H9 (cell line): ENCODE measurements at regions not wholly inside any gene's neighbourhood (a gene's known extent, or its start where the extent isn't known, plus 50 kb on each side); places are given as distances from the start of the nearest gene placed in this dataset.

Experiments
- DNase-seq: peaks from one replicate; pipeline ENCODE4 v3.0.0-alpha.2; 2017
- H2AFZ ChIP-seq: one replicate; pipeline ENCODE4 v1.6.1; 2013; ENCODE audit warnings: mild to moderate bottlenecking, low read length, control low read depth, moderate library complexity
- H2AK5ac ChIP-seq: 2 replicates; pipeline ENCODE4 v1.6.1; 2013; ENCODE audit warnings: low read length, control low read depth, mixed read lengths; ENCODE audit not compliant: insufficient read length
- H2BK120ac ChIP-seq: one replicate; pipeline ENCODE4 v1.6.1; 2013; ENCODE audit warnings: low read depth, mild to moderate bottlenecking, low read length, control low read depth, inconsistent platforms; ENCODE audit not compliant: poor library complexity, severe bottlenecking
- H2BK12ac ChIP-seq: 2 replicates; pipeline ENCODE4 v1.6.1; 2013; ENCODE audit warnings: low read length, control low read depth, mixed read lengths, low read depth; ENCODE audit not compliant: insufficient read length
- H2BK15ac ChIP-seq: 2 replicates; pipeline ENCODE4 v1.6.1; 2013; ENCODE audit warnings: low read depth, low read length, control low read depth
- H2BK20ac ChIP-seq: one replicate; pipeline ENCODE4 v1.6.1; 2013; ENCODE audit warnings: low read depth, mild to moderate bottlenecking, low read length, control low read depth, inconsistent platforms; ENCODE audit not compliant: poor library complexity, severe bottlenecking
- H2BK5ac ChIP-seq: 2 replicates; pipeline ENCODE4 v1.6.1; 2013; ENCODE audit warnings: low read length, control low read depth, mixed read lengths; ENCODE audit not compliant: insufficient read length
- H3K14ac ChIP-seq: 2 replicates; pipeline ENCODE4 v1.6.1; 2013; ENCODE audit warnings: low read length, control low read depth; ENCODE audit not compliant: insufficient read depth
- H3K18ac ChIP-seq: 2 replicates; pipeline ENCODE4 v1.6.1; 2013; ENCODE audit warnings: low read depth, mild to moderate bottlenecking, mixed read lengths, low read length, control low read depth; ENCODE audit not compliant: insufficient read length
- H3K23ac ChIP-seq: 2 replicates; pipeline ENCODE4 v1.6.1; 2013; ENCODE audit warnings: low read length, control low read depth, mixed read lengths, low read depth; ENCODE audit not compliant: insufficient read length
- H3K23me2 ChIP-seq: 2 replicates; pipeline ENCODE4 v1.6.1; 2013; ENCODE audit warnings: low read depth, mild to moderate bottlenecking, mixed read lengths, low read length, control low read depth; ENCODE audit not compliant: insufficient read length, poor library complexity, severe bottlenecking
- H3K27ac ChIP-seq: 2 replicates; pipeline ENCODE4 v1.5.1; 2013; ENCODE audit warnings: low read length, control low read depth, mixed read lengths, low read depth; ENCODE audit not compliant: insufficient read length
- H3K27me3 ChIP-seq: 2 replicates; pipeline ENCODE4 v1.6.1; 2013; ENCODE audit warnings: low read length, control low read depth, inconsistent platforms; ENCODE audit not compliant: insufficient read depth
- H3K4ac ChIP-seq: 2 replicates; pipeline ENCODE4 v1.6.1; 2013; ENCODE audit warnings: low read depth, mild to moderate bottlenecking, control low read depth, inconsistent platforms, low read length, moderate library complexity
- H3K4me1 ChIP-seq: 2 replicates; pipeline ENCODE4 v1.6.1; 2013; ENCODE audit warnings: low read length, control low read depth, inconsistent platforms; ENCODE audit not compliant: insufficient read depth
- H3K4me2 ChIP-seq: 2 replicates; pipeline ENCODE4 v1.6.1; 2013; ENCODE audit warnings: low read length, control low read depth, mixed read lengths; ENCODE audit not compliant: insufficient read length, insufficient read depth
- H3K56ac ChIP-seq: 2 replicates; pipeline ENCODE4 v1.6.1; 2013; ENCODE audit warnings: low read depth, mild to moderate bottlenecking, mixed read lengths, low read length, control low read depth; ENCODE audit not compliant: insufficient read length
- H3K79me1 ChIP-seq: 2 replicates; pipeline ENCODE4 v1.6.1; 2013; ENCODE audit warnings: low read depth, mild to moderate bottlenecking, moderate library complexity, low read length, control low read depth, inconsistent platforms; ENCODE audit not compliant: insufficient read depth, poor library complexity, severe bottlenecking
- H3K79me2 ChIP-seq: 2 replicates; pipeline ENCODE4 v1.6.1; 2013; ENCODE audit warnings: low read length, control low read depth, inconsistent platforms; ENCODE audit not compliant: insufficient read depth
- H3K9ac ChIP-seq: 2 replicates; pipeline ENCODE4 v1.6.1; 2013; ENCODE audit warnings: low read length, control low read depth, mixed read lengths; ENCODE audit not compliant: insufficient read length; ENCODE audit errors: extremely low read depth
- H3K9me3 ChIP-seq: one replicate; pipeline ENCODE4 v1.6.1; 2013; ENCODE audit warnings: low read depth, low read length, inconsistent platforms; ENCODE audit not compliant: control insufficient read depth
- H3T11ph ChIP-seq: one replicate; pipeline ENCODE4 v1.6.1; 2013; ENCODE audit warnings: mild to moderate bottlenecking, low read length, control low read depth, inconsistent platforms
- H4K20me1 ChIP-seq: one replicate; pipeline ENCODE4 v1.6.1; 2013; ENCODE audit not compliant: control insufficient read depth, insufficient read length, insufficient read depth
- H4K5ac ChIP-seq: 2 replicates; pipeline ENCODE4 v1.6.1; 2013; ENCODE audit warnings: low read depth, mild to moderate bottlenecking, mixed read lengths, low read length, control low read depth; ENCODE audit not compliant: insufficient read length
- H4K8ac ChIP-seq: replicated peaks from 2 replicates; pipeline ENCODE4 v1.6.1; 2013; ENCODE audit warnings: low read length, control low read depth, mixed read lengths, low read depth; ENCODE audit not compliant: insufficient read length
- H4K91ac ChIP-seq: 2 replicates; pipeline ENCODE4 v1.6.1; 2013; ENCODE audit warnings: low read depth, mild to moderate bottlenecking, moderate library complexity, mixed read lengths, low read length, control low read depth; ENCODE audit not compliant: insufficient read length
- H3K27ac Mint-ChIP-seq, 3 experiments: 2 replicates in 2 of 3; 3 replicates in 1 of 3; pipeline ENCODE4 v1.8.0; 2020 to 2021; ENCODE audit warnings: mixed read lengths in 3 of 3, mild to moderate bottlenecking in 1 of 3, moderate library complexity in 1 of 3
- H3K27me3 Mint-ChIP-seq: 2 replicates; pipeline ENCODE4 v1.8.0; 2021; ENCODE audit warnings: low read depth, mild to moderate bottlenecking, moderate library complexity, mixed read lengths
- H3K36me3 Mint-ChIP-seq, 3 experiments: 2 replicates in 2 of 3; 3 replicates in 1 of 3; pipeline ENCODE4 v1.8.0; 2020 to 2021; ENCODE audit warnings: low read depth in 3 of 3, mixed read lengths in 3 of 3; ENCODE audit not compliant: insufficient read depth in 1 of 3
- H3K4me1 Mint-ChIP-seq, 2 experiments: 2 replicates each; pipeline ENCODE4 v1.8.0; 2020; ENCODE audit warnings: mixed read lengths in 2 of 2
- H3K4me3 Mint-ChIP-seq, 2 experiments: 2 replicates in 1 of 2; 3 replicates in 1 of 2; pipeline ENCODE4 v1.8.0; 2020 to 2021; ENCODE audit warnings: mild to moderate bottlenecking in 2 of 2, mixed read lengths in 2 of 2, moderate library complexity in 1 of 2
- H3K9me3 Mint-ChIP-seq, 2 experiments: 2 replicates in 1 of 2; 3 replicates in 1 of 2; pipeline ENCODE4 v1.8.0; 2020; ENCODE audit warnings: mild to moderate bottlenecking in 2 of 2, mixed read lengths in 2 of 2, moderate library complexity in 1 of 2
- CTCF ChIP-seq: fragments of 200-600 bp; sonication (generic); conservative IDR thresholded peaks from 3 replicates; pipeline ENCODE4 v1.8.0; 2021; ENCODE audit warnings: antibody characterized with exemption, mild to moderate bottlenecking
- WGBS: extraction: QIAGEN DNeasy Blood & Tissue Kit; methylation state at CpG from one replicate; pipeline ENCODE4 v1.1.7; 2013; ENCODE audit warnings: missing lambda C conversion rate, low lambda C conversion rate, mixed read lengths; ENCODE audit not compliant: insufficient read length; ENCODE audit errors: extremely low coverage; 5-methylcytosine and 5-hydroxymethylcytosine counted together

- H2BK120ac ChIP-seq: no peak overlapping the region
- H3K79me1 ChIP-seq: no peaks in the 10 kb centered on the region
- peaks cover 16 to 17% of the 10 kb centered on the region in 2 experiments for H3K4me1 Mint-ChIP-seq
- H3K9ac ChIP-seq: no peak overlapping the region
- no peak overlapping the region for H4K8ac ChIP-seq
- H3K4me2 ChIP-seq: no peak overlapping the region
- no peak overlapping the region for H3K18ac ChIP-seq
- H2BK5ac ChIP-seq: no peak overlapping the region
- H3K23ac ChIP-seq: no peak overlapping the region
- no peak overlapping the region for H4K5ac ChIP-seq
- no peak overlapping the region for H3K14ac ChIP-seq
- no peak overlapping the region for H3K4me3 Mint-ChIP-seq
- H2AFZ ChIP-seq: no peak overlapping the region
- H2BK15ac ChIP-seq: no peak overlapping the region
- H3K27me3 ChIP-seq: no peaks in the 10 kb centered on the region
- H3K4ac ChIP-seq: no peak overlapping the region
- no peak overlapping the region for H2BK20ac ChIP-seq
- no peak overlapping the region for H3K56ac ChIP-seq
- H3K79me2 ChIP-seq: no peaks in the 10 kb centered on the region
- H4K91ac ChIP-seq: no peak overlapping the region
- no peak overlapping the region for H3T11ph ChIP-seq
- no peaks in the 10 kb centered on the region for H3K9me3 Mint-ChIP-seq
- H4K20me1 ChIP-seq: no peaks in the 10 kb centered on the region
- no peak overlapping the region for H3K27ac Mint-ChIP-seq
- no peaks in the 10 kb centered on the region for H3K27me3 Mint-ChIP-seq
- no peak overlapping the region for H3K27ac ChIP-seq
- DNase-seq: no peak
- no peaks in the 10 kb centered on the region for H3K4me1 ChIP-seq
- no peak overlapping the region for H2AK5ac ChIP-seq
- TF ChIP-seq CTCF: no peak
- H3K9me3 ChIP-seq: no peaks in the 10 kb centered on the region
- no peaks in the 10 kb centered on the region for H3K23me2 ChIP-seq
- no peak overlapping the region for H2BK12ac ChIP-seq
- WGBS: no CpG with 5 or more reads among the region's 2 CpGs
- H3K36me3 Mint-ChIP-seq: no peaks in the 10 kb centered on the region
These were observed 88.1 kb downstream of the ANXA1 start for GRCh38 chr9:73239570-73240265.
